Prostate gland (tissue), 2 donors: ENCODE measurements at regions not wholly inside any gene's neighbourhood (a gene's known extent, or its start where the extent isn't known, plus 50 kb on each side); places are given as distances from the start of the nearest gene placed in this dataset.

ENCODE experiments used
- CTCF ChIP-seq, 4 experiments: fragments of 200-600 bp in 2 of 4; fragments of 450-650 bp in 2 of 4; sonication (generic) in 2 of 4; IDR thresholded peaks; 1 replicate in 3 of 4; 2 replicates in 1 of 4; pipeline ENCODE4 v1.5.1; 2016 to 2019; ENCODE audit warnings: antibody characterized with exemption in 4 of 4, mild to moderate bottlenecking in 2 of 4, moderate library complexity in 2 of 4
- POLR2AphosphoS5 ChIP-seq: sonication (generic); formaldehyde crosslinking; IDR thresholded peaks from one replicate; pipeline ENCODE4 v1.6.1; 2017; ENCODE audit warnings: antibody characterized with exemption

- no peak for TF ChIP-seq POLR2AphosphoS5
- no peak for TF ChIP-seq CTCF (IDR thresholded peaks at IDR 0.05)
These were observed 260.8 kb upstream of the PSMD7 start for GRCh38 chr16:74035816-74036215.
